ENCODE measurements at regions not wholly inside any gene's neighbourhood (a gene's known extent, or its start where the extent isn't known, plus 50 kb on each side); places are given as distances from the start of the nearest gene placed in this dataset.
"Not testable (repeated sequence)": the region's sequence is repeated elsewhere in the genome, so short reads cannot be mapped to it uniquely, and the experiment has no call there.

DNA sequence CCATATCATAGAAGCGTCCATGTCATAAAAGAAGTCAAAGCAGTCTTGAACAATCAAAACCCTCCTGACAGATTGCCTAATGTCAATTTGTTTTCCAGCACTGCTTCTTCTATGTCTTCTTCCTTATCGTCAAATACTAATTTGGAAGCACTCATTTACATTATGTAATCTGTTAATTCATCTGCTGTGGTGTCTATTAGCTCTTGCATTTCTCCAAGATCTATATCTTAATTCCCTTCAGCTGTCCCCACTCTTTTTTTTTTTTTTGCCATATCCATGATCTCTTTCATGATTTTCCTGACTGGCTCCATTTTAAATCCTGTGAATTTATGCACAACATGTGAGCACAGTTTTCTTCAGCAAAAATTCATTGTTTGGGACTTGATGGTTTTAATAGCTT lies 560.5 kb upstream of the ARPP21 start:
- H3K9me3 ChIP-seq (ENCODE audit: control insufficient read depth, insufficient read depth, low read length) = no peaks in the 10 kb centered on the region
- H3K27me3 ChIP-seq (ENCODE audit: control insufficient read depth, insufficient read depth, low read length) = no peaks in the 10 kb centered on the region
- no peaks in the 10 kb centered on the region for H3K36me3 ChIP-seq (ENCODE audit: control insufficient read depth, insufficient read depth, low read length)
- no peak for DNase-seq (ENCODE audit: low read depth in 4 of 6, low spot score in 6 of 6)
- H3K27ac ChIP-seq (ENCODE audit: low read depth, low read length) = no peak overlapping the region
- no peak overlapping the region for H3K4me3 ChIP-seq (ENCODE audit: low read depth, low read length)
- 100% methylated on average over 1 of the region's 2 CpGs for whole genome bisulfite sequencing (ENCODE audit: insufficient coverage)
- no peaks in the 10 kb centered on the region for H3K4me1 ChIP-seq (ENCODE audit: control insufficient read depth, insufficient read depth, low read length)

DNA sequence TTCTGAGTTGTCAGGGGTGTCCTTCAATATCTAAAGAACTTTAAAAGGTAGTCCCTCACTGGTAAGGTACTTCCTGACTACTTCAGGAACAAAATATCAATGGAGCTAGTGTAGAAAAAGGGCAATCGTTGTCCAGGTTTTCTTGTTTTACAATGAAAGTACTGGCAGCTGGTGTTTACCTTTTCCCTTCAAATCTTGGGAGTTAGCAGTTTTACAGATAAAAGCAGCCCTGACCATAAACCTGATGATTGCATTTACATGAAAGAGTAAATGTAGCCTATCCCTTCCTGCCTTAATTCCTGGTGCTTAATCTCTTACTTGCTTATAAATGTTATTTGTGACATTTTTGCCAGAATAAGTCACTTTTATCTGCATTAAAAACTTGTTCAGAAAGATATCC lies 559.9 kb upstream of the ARPP21 start:
- H3K27ac ChIP-seq (ENCODE audit: low read depth, low read length) = no peak overlapping the region
- no peaks in the 10 kb centered on the region for H3K27me3 ChIP-seq (ENCODE audit: control insufficient read depth, insufficient read depth, low read length)
- WGBS (ENCODE audit: insufficient coverage) = no CpG with 5 or more reads among the region's 1 CpG
- no peak overlapping the region for H3K4me3 ChIP-seq (ENCODE audit: low read depth, low read length)
- H3K36me3 ChIP-seq (ENCODE audit: control insufficient read depth, insufficient read depth, low read length) = no peaks in the 10 kb centered on the region
- H3K9me3 ChIP-seq (ENCODE audit: control insufficient read depth, insufficient read depth, low read length) = no peaks in the 10 kb centered on the region
- DNase-seq (ENCODE audit: low read depth in 4 of 6, low spot score in 6 of 6) = no peak
- no peaks in the 10 kb centered on the region for H3K4me1 ChIP-seq (ENCODE audit: control insufficient read depth, insufficient read depth, low read length)

DNA sequence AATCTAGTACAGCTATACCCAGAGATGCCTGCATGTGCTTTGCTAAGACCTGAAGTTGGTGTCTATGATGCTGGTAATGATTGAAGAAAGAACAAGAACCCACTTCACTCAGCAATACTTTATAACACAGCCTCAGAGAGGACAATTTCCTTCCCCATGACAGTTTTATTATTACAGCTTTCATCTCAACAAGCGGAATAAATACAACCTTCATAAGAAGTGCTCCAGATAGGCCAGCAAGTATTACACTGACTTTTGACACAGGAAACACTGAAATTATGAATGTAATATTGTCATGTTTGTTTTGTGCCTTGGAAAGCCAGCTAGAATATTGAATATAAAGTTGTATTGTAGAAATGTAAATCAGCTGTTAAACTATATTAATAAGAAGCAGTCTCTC lies 557.4 kb upstream of the ARPP21 start:
- no peaks in the 10 kb centered on the region for H3K36me3 ChIP-seq (ENCODE audit: control insufficient read depth, insufficient read depth, low read length)
- WGBS (ENCODE audit: insufficient coverage) = no CpG with 5 or more reads among the region's 1 CpG
- H3K27ac ChIP-seq (ENCODE audit: low read depth, low read length) = no peak overlapping the region
- no peaks in the 10 kb centered on the region for H3K27me3 ChIP-seq (ENCODE audit: control insufficient read depth, insufficient read depth, low read length)
- H3K4me3 ChIP-seq (ENCODE audit: low read depth, low read length) = no peak overlapping the region
- no peaks in the 10 kb centered on the region for H3K4me1 ChIP-seq (ENCODE audit: control insufficient read depth, insufficient read depth, low read length)
- no peaks in the 10 kb centered on the region for H3K9me3 ChIP-seq (ENCODE audit: control insufficient read depth, insufficient read depth, low read length)
- DNase-seq (ENCODE audit: low read depth in 4 of 6, low spot score in 6 of 6) = peak in 2 of 6 donors; percentile 0 to 65

DNA sequence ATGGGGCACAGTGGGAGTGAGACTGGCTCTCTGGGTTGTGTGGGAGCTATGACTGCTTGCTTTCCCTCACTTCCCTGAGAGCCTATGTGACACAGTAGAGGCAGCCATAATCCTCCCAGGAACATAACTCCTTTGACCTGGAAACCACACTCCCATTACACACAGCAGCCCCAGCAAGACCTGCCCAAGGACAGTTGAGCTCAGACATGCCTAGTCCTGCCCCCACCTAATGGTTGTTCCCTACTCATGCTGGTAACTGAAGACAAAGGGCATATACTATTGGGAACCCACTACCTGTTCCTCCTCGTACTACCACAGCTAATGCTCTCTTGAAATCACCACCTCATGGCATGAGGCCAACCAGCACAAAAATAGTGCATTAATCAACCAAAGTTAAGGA lies 550.4 kb upstream of the ARPP21 start:
- 89% methylated on average over 1 of the region's 1 CpG for WGBS (ENCODE audit: insufficient coverage)
- DNase-seq (ENCODE audit: low read depth in 4 of 6, low spot score in 6 of 6) = no peak
- no peaks in the 10 kb centered on the region for H3K36me3 ChIP-seq (ENCODE audit: control insufficient read depth, insufficient read depth, low read length)
- H3K9me3 ChIP-seq (ENCODE audit: control insufficient read depth, insufficient read depth, low read length) = no peaks in the 10 kb centered on the region
- no peaks in the 10 kb centered on the region for H3K27me3 ChIP-seq (ENCODE audit: control insufficient read depth, insufficient read depth, low read length)
- H3K27ac ChIP-seq (ENCODE audit: low read depth, low read length) = no peak overlapping the region
- H3K4me3 ChIP-seq (ENCODE audit: low read depth, low read length) = no peak overlapping the region
- no peaks in the 10 kb centered on the region for H3K4me1 ChIP-seq (ENCODE audit: control insufficient read depth, insufficient read depth, low read length)

DNA sequence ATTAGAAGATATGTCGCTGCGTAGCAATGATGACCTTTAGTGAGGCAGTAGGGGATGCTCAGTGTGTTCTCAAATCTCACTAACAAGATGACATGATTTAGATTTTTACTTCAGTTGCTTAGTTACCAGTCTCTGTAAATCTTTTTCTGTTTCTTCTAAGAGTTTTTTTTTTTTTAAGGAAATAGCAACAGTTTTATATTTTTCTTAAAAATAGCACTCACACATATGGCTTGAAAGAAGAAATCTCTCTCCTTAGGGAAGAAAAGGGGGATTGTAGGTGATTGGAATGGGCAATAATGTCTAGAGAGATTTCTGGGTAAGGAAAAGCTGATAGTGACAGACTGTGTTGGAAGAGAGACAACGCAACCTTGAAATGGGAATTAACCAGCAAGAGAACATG lies 524.6 kb upstream of the ARPP21 start:
- Histone ChIP-seq H3K27me3 (ENCODE audit: control insufficient read depth, insufficient read depth, low read length) (no peaks in the 10 kb centered on the region), H3K27ac (ENCODE audit: low read depth, low read length) (no peak overlapping the region), H3K4me3 (ENCODE audit: low read depth, low read length) (no peak overlapping the region), H3K36me3 (ENCODE audit: control insufficient read depth, insufficient read depth, low read length) (no peaks in the 10 kb centered on the region), H3K9me3 (ENCODE audit: control insufficient read depth, insufficient read depth, low read length) (no peaks in the 10 kb centered on the region), H3K4me1 (ENCODE audit: control insufficient read depth, insufficient read depth, low read length) (no peaks in the 10 kb centered on the region)
- peak in 2 of 6 donors; percentile 49 to 65 for DNase-seq (ENCODE audit: low read depth in 4 of 6, low spot score in 6 of 6)
- WGBS (ENCODE audit: insufficient coverage) = 90% methylated on average over 2 of the region's 3 CpGs

DNA sequence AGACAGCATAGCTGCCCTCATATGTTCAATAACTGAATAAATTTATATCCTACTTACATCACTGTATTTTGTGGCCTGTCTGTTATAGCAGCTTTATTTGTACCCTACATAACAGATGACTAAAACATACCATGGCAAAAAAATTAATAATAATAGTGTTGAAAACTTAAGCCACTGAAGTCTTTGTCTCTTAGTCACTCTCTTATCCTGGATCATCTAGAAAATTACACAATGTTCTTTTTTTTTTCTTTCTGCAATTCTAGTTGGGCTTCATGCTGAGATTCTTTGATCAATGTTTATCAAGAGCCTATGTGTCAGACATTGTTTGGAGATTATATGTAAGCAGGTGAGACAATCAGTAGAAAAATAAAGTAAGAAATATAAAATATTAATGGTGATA lies 519.3 kb upstream of the ARPP21 start:
- Histone ChIP-seq H3K27ac (ENCODE audit: low read depth, low read length) (no peak overlapping the region), H3K27me3 (ENCODE audit: control insufficient read depth, insufficient read depth, low read length) (no peaks in the 10 kb centered on the region), H3K9me3 (ENCODE audit: control insufficient read depth, insufficient read depth, low read length) (no peaks in the 10 kb centered on the region), H3K4me1 (ENCODE audit: control insufficient read depth, insufficient read depth, low read length) (no peaks in the 10 kb centered on the region), H3K4me3 (ENCODE audit: low read depth, low read length) (no peak overlapping the region), H3K36me3 (ENCODE audit: control insufficient read depth, insufficient read depth, low read length) (no peaks in the 10 kb centered on the region)
- DNase-seq (ENCODE audit: low read depth in 4 of 6, low spot score in 6 of 6) = no peak

DNA sequence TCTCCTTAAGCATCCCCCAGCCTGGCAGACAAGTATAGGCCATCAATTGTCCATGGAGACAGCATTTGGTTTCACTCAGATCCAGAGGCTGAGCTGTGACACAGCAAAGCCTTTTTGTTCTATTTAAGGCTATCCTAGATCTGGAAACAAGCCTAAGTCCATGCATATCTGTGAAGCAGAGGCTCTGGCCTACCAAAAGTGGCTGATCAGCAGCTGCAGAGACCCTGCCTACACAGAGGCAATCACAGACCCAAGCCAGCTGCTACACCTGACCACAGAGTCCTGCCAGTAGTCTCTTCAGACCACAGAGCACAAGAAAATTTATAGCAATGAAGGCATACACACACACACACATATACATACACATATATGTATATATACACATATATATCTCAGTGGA lies 501.7 kb upstream of the ARPP21 start:
- no peaks in the 10 kb centered on the region for H3K9me3 ChIP-seq (ENCODE audit: control insufficient read depth, insufficient read depth, low read length)
- no peak overlapping the region for H3K4me3 ChIP-seq (ENCODE audit: low read depth, low read length)
- no peak for DNase-seq (ENCODE audit: low read depth in 4 of 6, low spot score in 6 of 6)
- H3K4me1 ChIP-seq (ENCODE audit: control insufficient read depth, insufficient read depth, low read length) = no peaks in the 10 kb centered on the region
- H3K27ac ChIP-seq (ENCODE audit: low read depth, low read length) = no peak overlapping the region
- no peaks in the 10 kb centered on the region for H3K27me3 ChIP-seq (ENCODE audit: control insufficient read depth, insufficient read depth, low read length)
- H3K36me3 ChIP-seq (ENCODE audit: control insufficient read depth, insufficient read depth, low read length) = no peaks in the 10 kb centered on the region

DNA sequence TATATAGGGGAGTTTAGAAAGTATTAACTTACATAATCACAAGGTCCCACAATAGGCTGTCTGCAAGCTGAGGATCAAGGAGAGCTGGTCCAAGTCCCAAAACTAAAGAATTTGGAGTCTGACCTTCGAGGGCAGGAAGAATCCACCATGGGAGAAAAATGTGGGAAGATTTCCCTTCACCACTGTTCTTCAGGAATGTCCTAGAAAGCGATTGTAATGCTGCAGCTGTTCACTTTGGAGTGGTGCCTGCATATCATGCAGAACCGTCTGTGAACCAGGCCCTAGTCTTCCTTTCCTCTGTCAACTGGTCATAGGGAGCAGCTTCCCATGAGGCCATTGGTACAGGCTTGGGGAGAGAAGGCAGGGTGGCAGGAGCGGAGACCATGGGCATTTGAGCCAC lies 497.9 kb upstream of the ARPP21 start:
- no peaks in the 10 kb centered on the region for H3K36me3 ChIP-seq (ENCODE audit: control insufficient read depth, insufficient read depth, low read length)
- H3K4me1 ChIP-seq (ENCODE audit: control insufficient read depth, insufficient read depth, low read length) = no peaks in the 10 kb centered on the region
- no peak for DNase-seq (ENCODE audit: low read depth in 4 of 6, low spot score in 6 of 6)
- no peaks in the 10 kb centered on the region for H3K9me3 ChIP-seq (ENCODE audit: control insufficient read depth, insufficient read depth, low read length)
- no peak overlapping the region for H3K4me3 ChIP-seq (ENCODE audit: low read depth, low read length)
- 84% methylated on average over 4 of the region's 4 CpGs for WGBS (ENCODE audit: insufficient coverage)
- H3K27ac ChIP-seq (ENCODE audit: low read depth, low read length) = no peak overlapping the region
- H3K27me3 ChIP-seq (ENCODE audit: control insufficient read depth, insufficient read depth, low read length) = no peaks in the 10 kb centered on the region

DNA sequence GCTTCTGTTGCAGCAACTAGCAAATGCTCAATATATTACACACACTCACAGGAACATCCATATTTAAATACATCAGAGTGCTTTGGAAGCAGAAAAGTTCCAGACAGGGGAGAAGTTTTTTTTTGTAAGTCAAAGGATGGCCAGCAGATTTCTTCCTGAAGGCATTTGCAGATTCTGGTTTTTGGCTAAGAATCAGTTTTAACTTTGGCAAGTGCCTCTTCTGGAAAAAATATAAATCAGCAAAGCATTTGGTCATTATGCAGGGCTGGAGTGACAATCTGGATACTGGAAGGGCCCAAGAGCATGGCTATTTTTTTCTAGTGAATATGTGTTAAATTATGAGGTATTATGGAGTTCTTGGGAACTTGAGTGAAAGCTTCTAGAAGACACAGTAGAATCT lies 495.3 kb upstream of the ARPP21 start:
- H3K9me3 ChIP-seq (ENCODE audit: control insufficient read depth, insufficient read depth, low read length) = no peaks in the 10 kb centered on the region
- no peak overlapping the region for H3K27ac ChIP-seq (ENCODE audit: low read depth, low read length)
- H3K4me3 ChIP-seq (ENCODE audit: low read depth, low read length) = no peak overlapping the region
- H3K4me1 ChIP-seq (ENCODE audit: control insufficient read depth, insufficient read depth, low read length) = no peaks in the 10 kb centered on the region
- H3K27me3 ChIP-seq (ENCODE audit: control insufficient read depth, insufficient read depth, low read length) = no peaks in the 10 kb centered on the region
- H3K36me3 ChIP-seq (ENCODE audit: control insufficient read depth, insufficient read depth, low read length) = no peaks in the 10 kb centered on the region
- peak in 1 of 6 donors; percentile 70 for DNase-seq (ENCODE audit: low read depth in 4 of 6, low spot score in 6 of 6)

DNA sequence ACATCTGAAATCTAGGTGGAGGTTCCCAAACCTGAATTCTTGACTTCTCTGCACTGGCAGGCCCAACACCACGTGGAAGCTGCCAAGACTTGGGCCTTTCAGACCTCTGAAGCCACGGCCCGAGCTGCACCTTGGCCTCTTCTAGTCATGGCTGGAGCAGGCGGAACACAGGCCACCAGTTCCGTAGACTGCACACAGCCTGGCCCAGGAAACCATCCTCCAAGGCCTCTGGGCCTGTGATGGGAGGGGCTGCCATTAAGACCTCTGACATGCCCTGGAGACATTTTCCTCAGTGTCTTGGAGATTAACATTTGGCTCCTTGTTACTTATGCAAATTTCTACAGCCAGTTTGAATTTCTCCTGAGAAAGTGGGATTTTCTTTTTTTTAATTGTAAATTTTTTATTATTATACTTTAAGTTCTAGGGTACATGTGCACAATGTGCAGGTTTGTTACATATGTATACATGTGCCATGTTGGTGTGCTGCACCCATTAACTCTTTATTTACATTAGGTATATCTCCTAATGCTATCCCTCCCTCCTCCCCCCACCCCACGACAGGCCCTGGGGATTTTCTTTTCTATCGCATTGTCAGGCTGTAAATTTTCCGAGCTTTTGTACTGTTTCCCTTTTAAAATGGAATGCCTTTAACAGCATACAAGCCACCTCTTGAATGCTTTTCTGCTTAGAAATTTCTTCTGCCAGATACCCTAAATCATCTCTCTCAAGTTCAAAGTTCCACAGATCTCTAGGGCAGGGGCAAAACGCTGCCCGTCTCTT lies 492.9 kb upstream of the ARPP21 start:
- H3K27me3 ChIP-seq (ENCODE audit: control insufficient read depth, insufficient read depth, low read length); H3K9me3 ChIP-seq (ENCODE audit: control insufficient read depth, insufficient read depth, low read length); DNase-seq (ENCODE audit: low read depth in 4 of 6, low spot score in 6 of 6); H3K27ac ChIP-seq (ENCODE audit: low read depth, low read length); H3K4me1 ChIP-seq (ENCODE audit: control insufficient read depth, insufficient read depth, low read length); H3K4me3 ChIP-seq (ENCODE audit: low read depth, low read length); H3K36me3 ChIP-seq (ENCODE audit: control insufficient read depth, insufficient read depth, low read length): not testable (repeated sequence)
- 60% methylated on average over 10 of the region's 10 CpGs for WGBS (ENCODE audit: insufficient coverage)

Data from spinal cord (tissue), 9 donors.